ENCODE measurements at regions not wholly inside any gene's neighbourhood (a gene's known extent, or its start where the extent isn't known, plus 50 kb on each side); places are given as distances from the start of the nearest gene placed in this dataset.

GRCh38 chr6:12555267-12555666 lies 161.3 kb upstream of the PHACTR1 start:
- no peaks in the 10 kb centered on the region for H4K20me1 ChIP-seq (ENCODE audit: control insufficient read depth, extremely low read depth, insufficient read depth, low read length)

GRCh38 chr6:12555781-12556180 lies 160.8 kb upstream of the PHACTR1 start:
- dilution Hi-C loops (cut with MboI; ENCODE audit: extremely low pct_ligation_motif_present, low sequenced_read_pairs): no loop called here

More at GRCh38 chr6:12555267-12555666, 161.3 kb upstream of the PHACTR1 start:
- FAIRE-seq: no peak
- Histone ChIP-seq H3K9me1 (ENCODE audit: control insufficient read depth, extremely low read depth, insufficient read depth, low read length) (no peaks in the 10 kb centered on the region), H2AFZ (ENCODE audit: control insufficient read depth, low read length) (no peak overlapping the region), H3K9ac (ENCODE audit: control insufficient read depth, extremely low read depth, insufficient read depth, low read length) (no peak overlapping the region), H3K36me3 (ENCODE audit: control insufficient read depth in 2 of 2, extremely low read depth in 1 of 2, insufficient read depth in 2 of 2, low read length in 2 of 2) (no peaks in the 10 kb centered on the region), H3K27me3 (ENCODE audit: control insufficient read depth, extremely low read depth, insufficient read depth, low read length) (no peaks in the 10 kb centered on the region), H3K4me2 (ENCODE audit: control insufficient read depth, extremely low read depth, insufficient read depth, low read depth, low read length) (no peak overlapping the region), H3K79me2 (ENCODE audit: control insufficient read depth, insufficient read depth, low read length) (no peaks in the 10 kb centered on the region), H3K4me3 (ENCODE audit: control insufficient read depth in 2 of 3, extremely low read depth in 1 of 3, insufficient read depth in 2 of 3, low read depth in 1 of 3, low read length in 3 of 3) (no peak overlapping the region), H3K9me3 (ENCODE audit: control insufficient read depth, low read depth, low read length) (no peaks in the 10 kb centered on the region), H3K27ac (ENCODE audit: control insufficient read depth, insufficient read depth, low read length) (no peak overlapping the region), H3K4me1 (ENCODE audit: control insufficient read depth, extremely low read depth, insufficient read depth, low read length) (peaks cover 3% of the 10 kb centered on the region)
- TF ChIP-seq, protein P1, sequence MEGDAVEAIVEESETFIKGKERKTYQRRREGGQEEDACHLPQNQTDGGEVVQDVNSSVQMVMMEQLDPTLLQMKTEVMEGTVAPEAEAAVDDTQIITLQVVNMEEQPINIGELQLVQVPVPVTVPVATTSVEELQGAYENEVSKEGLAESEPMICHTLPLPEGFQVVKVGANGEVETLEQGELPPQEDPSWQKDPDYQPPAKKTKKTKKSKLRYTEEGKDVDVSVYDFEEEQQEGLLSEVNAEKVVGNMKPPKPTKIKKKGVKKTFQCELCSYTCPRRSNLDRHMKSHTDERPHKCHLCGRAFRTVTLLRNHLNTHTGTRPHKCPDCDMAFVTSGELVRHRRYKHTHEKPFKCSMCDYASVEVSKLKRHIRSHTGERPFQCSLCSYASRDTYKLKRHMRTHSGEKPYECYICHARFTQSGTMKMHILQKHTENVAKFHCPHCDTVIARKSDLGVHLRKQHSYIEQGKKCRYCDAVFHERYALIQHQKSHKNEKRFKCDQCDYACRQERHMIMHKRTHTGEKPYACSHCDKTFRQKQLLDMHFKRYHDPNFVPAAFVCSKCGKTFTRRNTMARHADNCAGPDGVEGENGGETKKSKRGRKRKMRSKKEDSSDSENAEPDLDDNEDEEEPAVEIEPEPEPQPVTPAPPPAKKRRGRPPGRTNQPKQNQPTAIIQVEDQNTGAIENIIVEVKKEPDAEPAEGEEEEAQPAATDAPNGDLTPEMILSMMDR (optimal IDR thresholded peaks at IDR 0.05 in 1 of 3, IDR thresholded peaks at IDR 0.05 in 1 of 3, conservative IDR thresholded peaks at IDR 0.05 in 1 of 3; ENCODE audit: extremely low read depth in 1 of 3, insufficient read depth in 2 of 3, low read length in 3 of 3): no peak
- TF ChIP-seq EZH2 (IDR thresholded peaks at IDR 0.05; ENCODE audit: low read length): no peak
- dilution Hi-C loops (cut with MboI; ENCODE audit: extremely low pct_ligation_motif_present, low sequenced_read_pairs): no loop called here
- DNase-seq (ENCODE audit: low read depth, low spot score): no peak

More at GRCh38 chr6:12555781-12556180, 160.8 kb upstream of the PHACTR1 start:
- DNase-seq (ENCODE audit: low read depth, low spot score) (no peak), FAIRE-seq (no peak)
- Histone ChIP-seq H3K9me3 (ENCODE audit: control insufficient read depth, low read depth, low read length) (no peaks in the 10 kb centered on the region), H3K36me3 (ENCODE audit: control insufficient read depth in 2 of 2, extremely low read depth in 1 of 2, insufficient read depth in 2 of 2, low read length in 2 of 2) (no peaks in the 10 kb centered on the region), H3K4me3 (ENCODE audit: control insufficient read depth in 2 of 3, extremely low read depth in 1 of 3, insufficient read depth in 2 of 3, low read depth in 1 of 3, low read length in 3 of 3) (no peak overlapping the region), H3K9me1 (ENCODE audit: control insufficient read depth, extremely low read depth, insufficient read depth, low read length) (no peaks in the 10 kb centered on the region), H3K27me3 (ENCODE audit: control insufficient read depth, extremely low read depth, insufficient read depth, low read length) (no peaks in the 10 kb centered on the region), H3K4me2 (ENCODE audit: control insufficient read depth, extremely low read depth, insufficient read depth, low read depth, low read length) (no peak overlapping the region), H3K27ac (ENCODE audit: control insufficient read depth, insufficient read depth, low read length) (no peak overlapping the region), H2AFZ (ENCODE audit: control insufficient read depth, low read length) (no peak overlapping the region), H3K4me1 (ENCODE audit: control insufficient read depth, extremely low read depth, insufficient read depth, low read length) (peaks cover 3% of the 10 kb centered on the region), H4K20me1 (ENCODE audit: control insufficient read depth, extremely low read depth, insufficient read depth, low read length) (no peaks in the 10 kb centered on the region), H3K79me2 (ENCODE audit: control insufficient read depth, insufficient read depth, low read length) (no peaks in the 10 kb centered on the region), H3K9ac (ENCODE audit: control insufficient read depth, extremely low read depth, insufficient read depth, low read length) (no peak overlapping the region)
- TF ChIP-seq EZH2 (IDR thresholded peaks at IDR 0.05; ENCODE audit: low read length): no peak
- TF ChIP-seq, protein P1 (optimal IDR thresholded peaks at IDR 0.05 in 1 of 3, IDR thresholded peaks at IDR 0.05 in 1 of 3, conservative IDR thresholded peaks at IDR 0.05 in 1 of 3; ENCODE audit: extremely low read depth in 1 of 3, insufficient read depth in 2 of 3, low read length in 3 of 3): no peak
